PC-3 (cell line): ENCODE measurements at regions not wholly inside any gene's neighbourhood (a gene's known extent, or its start where the extent isn't known, plus 50 kb on each side); places are given as distances from the start of the nearest gene placed in this dataset.
"Not testable (repeated sequence)": the region's sequence is repeated elsewhere in the genome, so short reads cannot be mapped to it uniquely, and the experiment has no call there.

Experiments used
- ATAC-seq: fragments of 200-7000 bp; cut with Tn5 transposase; 2 replicates; pipeline ENCODE4 v1.9.1; 2020; ENCODE audit warnings: mild to moderate bottlenecking, moderate library complexity
- BruUV-seq: library from RNA; stranded (reverse); fragments of 400-500 nt; replicated peaks from 2 replicates; lab custom pipeline; 2021; lab: Mats Ljungman, UMichigan
- CTCF ChIA-PET: fragments of 300-600 bp; sonication (Branson Sonifier 250); formaldehyde crosslinking; loops from one replicate; lab custom pipeline; 2022; ENCODE audit warnings: antibody characterized with exemption; lab: Charles Lee
- POLR2A ChIA-PET: fragments of 300-600 bp; sonication (Branson Sonifier 250); formaldehyde crosslinking; loops from one replicate; lab custom pipeline; 2022; ENCODE audit warnings: antibody characterized with exemption; ENCODE audit not compliant: unreplicated experiment; lab: Charles Lee
- DNase-seq: peaks from one replicate; pipeline ENCODE4 v3.0.0-alpha.2; 2015
- H2AFZ ChIP-seq: fragments of 300-600 bp; sonication (generic); 2 replicates; pipeline ENCODE4 v1.6.0; 2016; ENCODE audit warnings: antibody characterized with exemption, low read length
- H3F3A ChIP-seq: fragments of 300-600 bp; sonication (generic); one replicate; pipeline ENCODE4 v1.6.0; 2017; ENCODE audit warnings: antibody characterized with exemption, low read length, control low read depth, mild to moderate bottlenecking; ENCODE audit not compliant: unreplicated experiment
- H3K27ac ChIP-seq: fragments of 300-600 bp; sonication (generic); 2 replicates; pipeline ENCODE4 v1.5.1; 2016; ENCODE audit warnings: mild to moderate bottlenecking, low read length
- H3K27me3 ChIP-seq: fragments of 300-600 bp; sonication (generic); 2 replicates; pipeline ENCODE4 v1.6.1; 2016; ENCODE audit warnings: low read length, mixed read lengths
- H3K36me3 ChIP-seq: fragments of 300-600 bp; sonication (generic); 2 replicates; pipeline ENCODE4 v1.6.1; 2016; ENCODE audit warnings: low read depth, mixed run types, low read length, mixed read lengths
- H3K4me1 ChIP-seq: fragments of 300-600 bp; sonication (generic); 2 replicates; pipeline ENCODE4 v1.5.1; 2016; ENCODE audit warnings: low read length; ENCODE audit not compliant: insufficient read depth
- H3K4me2 ChIP-seq: fragments of 300-600 bp; sonication (generic); 2 replicates; pipeline ENCODE4 v1.6.0; 2016; ENCODE audit warnings: low read length
- H3K4me3 ChIP-seq: fragments of 300-600 bp; sonication (generic); 2 replicates; pipeline ENCODE4 v1.5.1; 2016; ENCODE audit warnings: mild to moderate bottlenecking, low read length, mixed read lengths
- H3K79me2 ChIP-seq: fragments of 300-600 bp; sonication (generic); 2 replicates; pipeline ENCODE4 v1.6.1; 2017; ENCODE audit warnings: low read length, mixed read lengths
- H3K9ac ChIP-seq: fragments of 300-600 bp; sonication (generic); 2 replicates; pipeline ENCODE4 v1.6.0; 2016; ENCODE audit warnings: mild to moderate bottlenecking, low read length
- H3K9me2 ChIP-seq: fragments of 300-600 bp; sonication (generic); replicated peaks from 2 replicates; pipeline ENCODE4 v1.6.1; 2016; ENCODE audit warnings: mixed run types, low read length, mixed read lengths
- H3K9me3 ChIP-seq: fragments of 300-600 bp; sonication (generic); 2 replicates; pipeline ENCODE4 v1.6.1; 2016; ENCODE audit warnings: low read length, mixed read lengths
- H4K20me1 ChIP-seq: fragments of 300-600 bp; sonication (generic); 2 replicates; pipeline ENCODE4 v1.6.1; 2016; ENCODE audit warnings: low read length, mixed read lengths
- EZH2 ChIP-seq: fragments of 300-600 bp; sonication (generic); IDR thresholded peaks from one replicate; pipeline ENCODE4 v1.6.1; 2017; ENCODE audit warnings: antibody characterized with exemption, mild to moderate bottlenecking, low read length; ENCODE audit not compliant: unreplicated experiment
- EZH2phosphoT487 ChIP-seq: fragments of 300-600 bp; sonication (generic); IDR thresholded peaks from 2 replicates; pipeline ENCODE4 v1.6.1; 2018; ENCODE audit warnings: mild to moderate bottlenecking, antibody characterized with exemption, low read length, borderline replicate concordance
- intact Hi-C: fragments of 100-400 bp; cut with micrococcal nuclease; formaldehyde crosslinking; loops from 2 replicates; pipeline ENCODE4 v1.9.0; 2023
- TF ChIP-seq, protein P1 (sequence below): fragments of 300-600 bp; sonication (generic); conservative IDR thresholded peaks from 2 replicates; pipeline ENCODE4 v1.5.1; 2017; ENCODE audit warnings: antibody characterized with exemption, low read depth, mild to moderate bottlenecking, low read length

DNA sequence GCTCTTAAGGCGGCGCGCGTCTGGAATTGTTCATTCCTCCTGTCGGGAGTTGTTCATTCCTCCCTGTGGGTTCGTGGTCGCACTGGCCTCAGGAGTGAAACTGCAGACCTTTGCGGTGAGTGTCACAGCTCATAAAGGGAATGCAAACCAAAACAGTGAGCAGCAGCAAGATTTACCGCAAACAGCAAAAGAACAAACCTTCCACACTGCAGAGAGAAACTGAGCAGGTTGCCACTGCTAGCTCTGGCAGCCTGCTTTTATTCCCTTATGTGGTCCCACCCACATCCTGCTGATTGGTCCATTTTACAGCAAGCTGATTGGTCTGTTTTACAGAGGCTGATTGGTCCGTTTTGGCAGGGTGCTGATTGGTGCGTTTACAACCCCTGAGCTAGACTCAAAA, 1365.3 kb upstream of the WWC1 start:
- no TSS peak for BruUV-seq
- Histone ChIP-seq H3K9me3 (no peaks in the 10 kb centered on the region), H3K4me1 (no peaks in the 10 kb centered on the region), H2AFZ (no peak overlapping the region), H3K9me2 (no peaks in the 10 kb centered on the region), H3K9ac (no peak overlapping the region), H3K4me2 (no peak overlapping the region), H3K4me3 (no peak overlapping the region), H3K36me3 (no peaks in the 10 kb centered on the region), H3F3A (no peaks in the 10 kb centered on the region), H3K27ac (no peak overlapping the region), H3K79me2 (no peaks in the 10 kb centered on the region), H3K27me3 (no peaks in the 10 kb centered on the region), H4K20me1 (no peaks in the 10 kb centered on the region)
- ChIA-PET POLR2A (no interaction called here), CTCF (no interaction called here)
- ATAC-seq (no peak), DNase-seq (no peak)
- intact Hi-C loops = no loop called here
- TF ChIP-seq, protein P1, sequence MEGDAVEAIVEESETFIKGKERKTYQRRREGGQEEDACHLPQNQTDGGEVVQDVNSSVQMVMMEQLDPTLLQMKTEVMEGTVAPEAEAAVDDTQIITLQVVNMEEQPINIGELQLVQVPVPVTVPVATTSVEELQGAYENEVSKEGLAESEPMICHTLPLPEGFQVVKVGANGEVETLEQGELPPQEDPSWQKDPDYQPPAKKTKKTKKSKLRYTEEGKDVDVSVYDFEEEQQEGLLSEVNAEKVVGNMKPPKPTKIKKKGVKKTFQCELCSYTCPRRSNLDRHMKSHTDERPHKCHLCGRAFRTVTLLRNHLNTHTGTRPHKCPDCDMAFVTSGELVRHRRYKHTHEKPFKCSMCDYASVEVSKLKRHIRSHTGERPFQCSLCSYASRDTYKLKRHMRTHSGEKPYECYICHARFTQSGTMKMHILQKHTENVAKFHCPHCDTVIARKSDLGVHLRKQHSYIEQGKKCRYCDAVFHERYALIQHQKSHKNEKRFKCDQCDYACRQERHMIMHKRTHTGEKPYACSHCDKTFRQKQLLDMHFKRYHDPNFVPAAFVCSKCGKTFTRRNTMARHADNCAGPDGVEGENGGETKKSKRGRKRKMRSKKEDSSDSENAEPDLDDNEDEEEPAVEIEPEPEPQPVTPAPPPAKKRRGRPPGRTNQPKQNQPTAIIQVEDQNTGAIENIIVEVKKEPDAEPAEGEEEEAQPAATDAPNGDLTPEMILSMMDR = no peak
- TF ChIP-seq EZH2 (no peak), EZH2phosphoT487 (no peak)

DNA sequence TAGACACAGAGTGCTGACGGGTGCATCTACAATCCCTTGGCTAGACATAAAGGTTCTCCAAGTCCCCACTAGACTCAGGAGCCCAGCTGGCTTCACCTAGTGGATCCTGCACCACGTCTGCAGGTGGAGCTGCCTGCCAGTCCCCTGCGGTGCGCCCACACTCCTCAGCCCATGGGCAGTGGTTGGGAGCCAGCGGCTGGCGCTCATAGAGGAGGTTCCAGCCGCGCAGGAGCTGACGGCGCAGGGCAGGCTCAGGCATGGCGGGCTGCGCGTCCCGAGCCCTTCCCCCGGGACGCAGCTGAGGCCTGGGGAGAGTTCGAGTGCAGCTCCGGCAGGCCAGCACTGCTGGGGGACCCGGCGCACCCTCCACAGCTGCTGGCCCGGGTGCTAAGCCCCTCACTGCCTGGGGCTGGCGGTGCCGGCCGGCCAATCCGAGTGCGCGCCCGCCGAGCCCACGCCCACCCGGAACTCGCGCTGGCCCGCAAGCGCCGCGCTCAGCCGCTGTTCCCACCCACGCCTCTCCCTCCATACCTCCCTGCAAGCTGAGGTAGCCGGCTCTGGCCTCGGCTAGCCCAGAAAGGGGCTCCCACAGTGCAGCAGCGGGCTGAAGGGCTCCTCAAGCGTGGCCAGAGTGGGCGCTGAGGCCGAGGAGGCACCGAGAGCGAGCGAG, 1364.5 kb upstream of the WWC1 start:
- H3K4me2 ChIP-seq, H3K9me2 ChIP-seq, H3K27ac ChIP-seq, H3K9me3 ChIP-seq, H3K79me2 ChIP-seq, ATAC-seq, H4K20me1 ChIP-seq, H3K4me3 ChIP-seq, CTCF ChIA-PET, H2AFZ ChIP-seq, POLR2A ChIA-PET, BruUV-seq, DNase-seq, H3K4me1 ChIP-seq, H3K9ac ChIP-seq, intact Hi-C loops, H3K36me3 ChIP-seq, H3K27me3 ChIP-seq, H3F3A ChIP-seq: not testable (repeated sequence)

DNA sequence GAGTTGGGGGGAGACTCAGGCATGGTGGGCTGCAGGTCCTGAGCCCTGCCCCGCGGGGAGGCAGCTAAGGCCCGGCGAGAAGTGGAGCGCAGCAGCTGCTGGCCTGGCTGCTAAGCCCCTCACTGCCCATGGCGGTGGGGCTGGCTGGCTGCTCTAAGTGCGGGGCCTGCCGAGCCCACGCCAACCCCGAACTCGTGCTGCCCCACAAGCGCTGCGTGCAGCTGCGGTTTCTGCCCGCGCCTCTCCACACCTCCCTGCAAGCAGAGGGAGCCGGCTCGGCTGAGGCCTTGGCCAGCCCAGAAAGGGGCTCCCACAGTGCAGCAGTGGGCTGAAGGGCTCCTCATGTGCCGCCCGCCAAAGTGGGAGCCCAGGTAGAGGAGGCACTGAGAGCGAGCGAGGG, 1355.1 kb upstream of the WWC1 start:
- no peak overlapping the region for H2AFZ ChIP-seq
- no peak overlapping the region for H3K9ac ChIP-seq
- H3K27ac ChIP-seq = no peak overlapping the region
- H4K20me1 ChIP-seq = no peaks in the 10 kb centered on the region
- H3K4me2 ChIP-seq = no peak overlapping the region
- H3F3A ChIP-seq = no peaks in the 10 kb centered on the region
- ATAC-seq = no peak
- H3K4me1 ChIP-seq = no peaks in the 10 kb centered on the region
- H3K9me2 ChIP-seq = no peaks in the 10 kb centered on the region
- POLR2A ChIA-PET = no interaction called here
- H3K27me3 ChIP-seq = no peaks in the 10 kb centered on the region
- H3K79me2 ChIP-seq = no peaks in the 10 kb centered on the region
- BruUV-seq = no TSS peak
- CTCF ChIA-PET = no interaction called here
- no peak for DNase-seq
- intact Hi-C loops = no loop called here
- H3K9me3 ChIP-seq = no peaks in the 10 kb centered on the region
- TF ChIP-seq EZH2 (no peak), EZH2phosphoT487 (no peak)
- TF ChIP-seq, protein P1 = no peak
- H3K4me3 ChIP-seq = no peak overlapping the region
- H3K36me3 ChIP-seq = no peaks in the 10 kb centered on the region
